ENCODE measurements at regions not wholly inside any gene's neighbourhood (a gene's known extent, or its start where the extent isn't known, plus 50 kb on each side); places are given as distances from the start of the nearest gene placed in this dataset.

- no peak overlapping the region for H3K27ac Mint-ChIP-seq
- H3K4me3 Mint-ChIP-seq = no peak overlapping the region
- no peaks in the 10 kb centered on the region for H3K4me1 Mint-ChIP-seq (ENCODE audit: low read depth)
- H3K36me3 Mint-ChIP-seq (ENCODE audit: low read depth) = no peaks in the 10 kb centered on the region
- peak; percentile 55 for DNase-seq
- no peaks in the 10 kb centered on the region for H3K9me3 Mint-ChIP-seq
- peak; percentile 77 for TF ChIP-seq CTCF (IDR thresholded peaks at IDR 0.05)
- H3K27me3 Mint-ChIP-seq (ENCODE audit: insufficient read depth) = no peaks in the 10 kb centered on the region; the same call in 1 of the 2 replicates
Measured at GRCh38 chr15:93974804-93975481, 256.4 kb upstream of the MCTP2 start.

- TF ChIP-seq CTCF (IDR thresholded peaks at IDR 0.05) = no peak
- Mint-ChIP-seq H3K36me3 (ENCODE audit: low read depth) (no peaks in the 10 kb centered on the region), H3K9me3 (no peaks in the 10 kb centered on the region), H3K4me1 (ENCODE audit: low read depth) (no peaks in the 10 kb centered on the region; the same call in 1 of the 2 replicates), H3K4me3 (no peak overlapping the region), H3K27me3 (ENCODE audit: insufficient read depth) (no peaks in the 10 kb centered on the region; the same call in 1 of the 2 replicates), H3K27ac (no peak overlapping the region)
- DNase-seq = no peak
Measured at GRCh38 chr15:93973287-93973686, 258.1 kb upstream of the MCTP2 start.

GRCh38 chr15:93968773-93969172 lies 262.6 kb upstream of the MCTP2 start:
- H3K27me3 Mint-ChIP-seq (ENCODE audit: insufficient read depth) = peaks cover 4% of the 10 kb centered on the region; the same call in 1 of the 2 replicates
- H3K4me1 Mint-ChIP-seq (ENCODE audit: low read depth) = no peaks in the 10 kb centered on the region; the same call in 1 of the 2 replicates
- H3K4me3 Mint-ChIP-seq = no peak overlapping the region
- no peak for DNase-seq
- H3K9me3 Mint-ChIP-seq = no peaks in the 10 kb centered on the region
- no peak for TF ChIP-seq CTCF (IDR thresholded peaks at IDR 0.05)
- no peak overlapping the region for H3K27ac Mint-ChIP-seq
- no peaks in the 10 kb centered on the region for H3K36me3 Mint-ChIP-seq (ENCODE audit: low read depth)

- Mint-ChIP-seq H3K27ac (no peak overlapping the region), H3K4me1 (ENCODE audit: low read depth) (no peaks in the 10 kb centered on the region; the same call in 1 of the 2 replicates), H3K27me3 (ENCODE audit: insufficient read depth) (peaks cover 4% of the 10 kb centered on the region; the same call in 1 of the 2 replicates), H3K36me3 (ENCODE audit: low read depth) (no peaks in the 10 kb centered on the region), H3K9me3 (no peaks in the 10 kb centered on the region), H3K4me3 (no peak overlapping the region)
- DNase-seq = no peak
- no peak for TF ChIP-seq CTCF (IDR thresholded peaks at IDR 0.05)
Measured at GRCh38 chr15:93965304-93965908, 266.0 kb upstream of the MCTP2 start.

GRCh38 chr15:93954985-93955571 lies 276.3 kb upstream of the MCTP2 start:
- no peaks in the 10 kb centered on the region for H3K4me1 Mint-ChIP-seq (ENCODE audit: low read depth)
- no peak overlapping the region for H3K27ac Mint-ChIP-seq
- no peak overlapping the region for H3K4me3 Mint-ChIP-seq
- peaks cover 7% of the 10 kb centered on the region for H3K27me3 Mint-ChIP-seq (ENCODE audit: insufficient read depth)
- no peaks in the 10 kb centered on the region for H3K36me3 Mint-ChIP-seq (ENCODE audit: low read depth)
- H3K9me3 Mint-ChIP-seq = no peaks in the 10 kb centered on the region
- DNase-seq = no peak
- no peak for TF ChIP-seq CTCF (IDR thresholded peaks at IDR 0.05)
